IMR-90 (cell line): ENCODE measurements at regions not wholly inside any gene's neighbourhood (a gene's known extent, or its start where the extent isn't known, plus 50 kb on each side); places are given as distances from the start of the nearest gene placed in this dataset.

ENCODE experiments used
- ATAC-seq: fragments of 200-7000 bp; cut with Tn5 transposase; 2 replicates; pipeline ENCODE4 v1.9.1; 2020; ENCODE audit warnings: low read depth, mild to moderate bottlenecking, moderate library complexity
- BruUV-seq: library from RNA; stranded (reverse); fragments of 400-500 nt; replicated peaks from 2 replicates; lab custom pipeline; 2021; lab: Mats Ljungman, UMichigan
- CTCF ChIA-PET: fragments of 300-600 bp; formaldehyde crosslinking; extraction: SDS; loops from one replicate; lab custom pipeline; 2021; ENCODE audit warnings: antibody characterized with exemption; lab: Yijun Ruan, JAX
- POLR2A ChIA-PET: fragments of 300-600 bp; sonication (Branson Sonifier 250); formaldehyde crosslinking; loops from one replicate; lab custom pipeline; 2022; ENCODE audit warnings: antibody characterized with exemption; ENCODE audit not compliant: unreplicated experiment; lab: Charles Lee
- DNase-seq: peaks from one replicate; pipeline ENCODE4 v3.0.0; 2013
- H2AFZ ChIP-seq: replicated peaks from 2 replicates; pipeline ENCODE3; 2013; ENCODE audit warnings: low read length, mild to moderate bottlenecking; ENCODE audit not compliant: poor library complexity
- H2AK5ac ChIP-seq: 2 replicates; pipeline ENCODE4 v1.6.1; 2013; ENCODE audit warnings: low read depth, low read length, inconsistent platforms
- H2AK9ac ChIP-seq: replicated peaks from 2 replicates; pipeline ENCODE3; 2013; ENCODE audit warnings: mild to moderate bottlenecking, low read depth, low read length, moderate library complexity; ENCODE audit not compliant: poor library complexity
- H2BK120ac ChIP-seq: 2 replicates; pipeline ENCODE4 v1.6.1; 2013; ENCODE audit warnings: low read depth, low read length, inconsistent platforms
- H2BK15ac ChIP-seq: 3 replicates; pipeline ENCODE4 v1.6.1; 2013; ENCODE audit warnings: low read depth, low read length, inconsistent platforms
- H2BK20ac ChIP-seq: 2 replicates; pipeline ENCODE4 v1.6.1; 2013; ENCODE audit warnings: low read depth, mild to moderate bottlenecking, inconsistent platforms, low read length, moderate library complexity
- H2BK5ac ChIP-seq: 2 replicates; pipeline ENCODE4 v1.6.1; 2013; ENCODE audit warnings: mild to moderate bottlenecking, low read depth, low read length, inconsistent platforms; ENCODE audit not compliant: poor library complexity, severe bottlenecking
- H3K14ac ChIP-seq: replicated peaks from 2 replicates; pipeline ENCODE4 v1.6.1; 2013; ENCODE audit warnings: low read depth, low read length, inconsistent platforms
- H3K18ac ChIP-seq: 2 replicates; pipeline ENCODE4 v1.6.1; 2013; ENCODE audit warnings: low read depth, low read length, control low read depth
- H3K23ac ChIP-seq: 2 replicates; pipeline ENCODE4 v1.6.1; 2013; ENCODE audit warnings: low read depth, low read length, inconsistent platforms
- H3K27ac ChIP-seq: 2 replicates; pipeline ENCODE4 v1.5.1; 2013; ENCODE audit warnings: mild to moderate bottlenecking, control low read depth, low read length; ENCODE audit not compliant: insufficient read depth
- H3K27me3 ChIP-seq: 2 replicates; pipeline ENCODE4 v1.6.1; 2013; ENCODE audit warnings: low read length; ENCODE audit not compliant: control insufficient read depth, insufficient read depth
- H3K36me3 ChIP-seq: 2 replicates; pipeline ENCODE4 v1.6.1; 2013; ENCODE audit warnings: low read length, mixed read lengths; ENCODE audit not compliant: control insufficient read depth, insufficient read depth
- H3K4ac ChIP-seq: 2 replicates; pipeline ENCODE4 v1.6.1; 2013; ENCODE audit warnings: low read depth, low read length, inconsistent platforms
- H3K4me1 ChIP-seq: 2 replicates; pipeline ENCODE4 v1.6.1; 2013; ENCODE audit warnings: low read length, mixed read lengths; ENCODE audit not compliant: control insufficient read depth, insufficient read depth
- H3K4me2 ChIP-seq: 2 replicates; pipeline ENCODE4 v1.6.1; 2013; ENCODE audit warnings: low read depth, mild to moderate bottlenecking, control low read depth, low read length, moderate library complexity
- H3K4me3 ChIP-seq: 2 replicates; pipeline ENCODE4 v1.5.1; 2013; ENCODE audit warnings: low read depth, mild to moderate bottlenecking, control low read depth, low read length, moderate library complexity; ENCODE audit not compliant: insufficient read depth
- H3K56ac ChIP-seq: 2 replicates; pipeline ENCODE4 v1.6.1; 2013; ENCODE audit warnings: low read length, inconsistent platforms; ENCODE audit not compliant: insufficient read depth; ENCODE audit errors: extremely low read depth
- H3K79me1 ChIP-seq, 2 experiments: 2 replicates each; pipeline ENCODE4 v1.6.1; 2013; ENCODE audit warnings: low read length in 2 of 2, inconsistent platforms in 1 of 2, low read depth in 1 of 2
- H3K9ac ChIP-seq: 2 replicates; pipeline ENCODE4 v1.6.1; 2013; ENCODE audit warnings: low read depth, low read length, control low read depth
- H3K9me1 ChIP-seq: 2 replicates; pipeline ENCODE4 v1.6.1; 2013; ENCODE audit warnings: low read length, inconsistent platforms; ENCODE audit not compliant: insufficient read depth
- H3K9me3 ChIP-seq: 2 replicates; pipeline ENCODE4 v1.6.1; 2013; ENCODE audit warnings: low read length; ENCODE audit not compliant: control insufficient read depth, insufficient read depth
- H4K20me1 ChIP-seq: 2 replicates; pipeline ENCODE4 v1.6.1; 2013; ENCODE audit warnings: low read length, inconsistent platforms; ENCODE audit not compliant: insufficient read depth
- H4K5ac ChIP-seq: 2 replicates; pipeline ENCODE4 v1.6.1; 2013; ENCODE audit warnings: mild to moderate bottlenecking, low read depth, low read length, control low read depth
- H4K8ac ChIP-seq, 2 experiments: 2 replicates each; pipeline ENCODE4 v1.6.1; 2013; ENCODE audit warnings: low read depth in 2 of 2, low read length in 2 of 2, control low read depth in 1 of 2, inconsistent platforms in 1 of 2
- H4K91ac ChIP-seq: 2 replicates; pipeline ENCODE4 v1.6.1; 2013; ENCODE audit warnings: low read depth, low read length, inconsistent platforms; ENCODE audit not compliant: insufficient read depth
- BHLHE40 ChIP-seq: fragments of 150-350 bp; IDR thresholded peaks from 2 replicates; pipeline ENCODE4 v1.6.1; 2016; ENCODE audit warnings: mild to moderate bottlenecking, low read depth, low read length
- CEBPB ChIP-seq: IDR thresholded peaks from 2 replicates; pipeline ENCODE4 v1.6.1; 2012; ENCODE audit warnings: low read depth, low read length, improper control_type of control experiment
- ELK1 ChIP-seq: fragments of 150-350 bp; IDR thresholded peaks from 2 replicates; pipeline ENCODE4 v1.6.1; 2016; ENCODE audit warnings: low read depth, mild to moderate bottlenecking, low read length, moderate library complexity, borderline replicate concordance
- MAZ ChIP-seq: IDR thresholded peaks from 2 replicates; pipeline ENCODE4 v1.6.1; 2012; ENCODE audit warnings: low read depth, mild to moderate bottlenecking, low read length, improper control_type of control experiment, moderate library complexity, borderline replicate concordance
- NFE2L2 ChIP-seq: fragments of 150-350 bp; IDR thresholded peaks from 2 replicates; pipeline ENCODE4 v1.6.1; 2016; ENCODE audit warnings: low read depth, mild to moderate bottlenecking, low read length
- POLR2A ChIP-seq: IDR thresholded peaks from 2 replicates; pipeline ENCODE4 v1.6.1; 2012; ENCODE audit warnings: mild to moderate bottlenecking, low read depth, low read length
- RFX5 ChIP-seq: IDR thresholded peaks from 2 replicates; pipeline ENCODE4 v1.8.0; 2012; ENCODE audit warnings: low read depth, mild to moderate bottlenecking, low read length, moderate library complexity
- USF2 ChIP-seq: fragments of 150-350 bp; IDR thresholded peaks from 2 replicates; pipeline ENCODE4 v1.6.1; 2017; ENCODE audit warnings: mild to moderate bottlenecking, antibody characterized with exemption, low read length, low read depth
- WGBS, 2 experiments: methylation state at CpG; one replicate each; pipeline versions ENCODE4 v1.1.5 to v1.1.7; 2013; ENCODE audit warnings: missing lambda C conversion rate in 2 of 2; ENCODE audit not compliant: insufficient read length in 1 of 2; ENCODE audit errors: extremely low coverage in 2 of 2; 5-methylcytosine and 5-hydroxymethylcytosine counted together
- dilution Hi-C: fragments of 300-500 bp; cut with HindIII; formaldehyde crosslinking; loops from one replicate; pipeline ENCODE4 v1.14.3; 2018; ENCODE audit warnings: low sequenced_read_pairs; ENCODE audit not compliant: unreplicated experiment
- in situ Hi-C: fragments of 300-500 bp; cut with MboI; formaldehyde crosslinking; loops from 3 replicates; pipeline ENCODE4 v1.14.3; 2019; ENCODE audit warnings: low sequenced_read_pairs, inconsistent platforms, mixed read lengths
- intact Hi-C: fragments of 100-400 bp; cut with micrococcal nuclease; formaldehyde crosslinking; loops from 2 replicates; pipeline ENCODE4 v1.10.0; 2022

GRCh38 chr7:130922206-130923112, 188.5 kb upstream of the KLF14 start:
- H3K9me1 ChIP-seq, result peaks cover 37% of the 10 kb centered on the region
- peaks cover 12% of the 10 kb centered on the region; the same call in 1 of the 2 replicates for H4K20me1 ChIP-seq
- H3K14ac ChIP-seq, result peak overlapping the region; percentile 48
- in situ Hi-C loops, result no loop called here
- H3K36me3 ChIP-seq, result peaks cover 8% of the 10 kb centered on the region
- POLR2A ChIA-PET, result interaction anchor here (0.7 to 1.0 kb wide), 2 partner anchors 9 to 10 kb away, joined by 3 to 12 read pairs; no protein-coding TSS in a partner anchor
- CTCF ChIA-PET, result interaction anchor here (0.6 to 1.3 kb wide), 3 partner anchors 15 to 26 kb away, joined by 3 to 5 read pairs (median 3); no protein-coding TSS in a partner anchor
- peaks cover 39% of the 10 kb centered on the region for H3K4me1 ChIP-seq
- H2BK20ac ChIP-seq, result 0 out of 2 replicates have a peak overlapping the region, but pooled peaks have one; percentile 47
- H4K8ac ChIP-seq, result peak overlapping the region; percentile 46 to 77; a peak in 3 of 4 replicates
- peak overlapping the region; percentile 62 for H2AK5ac ChIP-seq
- ATAC-seq (no peak), DNase-seq (no peak)
- H2BK15ac ChIP-seq, result peak overlapping the region; percentile 75; the same call in 2 of the 3 replicates
- H4K91ac ChIP-seq, result peak overlapping the region; percentile 75
- H3K79me1 ChIP-seq, result peaks cover 15 to 66% of the 10 kb centered on the region in 2 experiments
- no peak for TF ChIP-seq RFX5
- no peak for TF ChIP-seq BHLHE40
- no peak for TF ChIP-seq POLR2A
- peak; percentile 52; the same call in 1 of the 2 replicates for TF ChIP-seq CEBPB
- no peak for TF ChIP-seq ELK1
- TF ChIP-seq USF2, result no peak
- no peak for TF ChIP-seq MAZ
- TF ChIP-seq NFE2L2, result no peak
- H3K27me3 ChIP-seq, result no peaks in the 10 kb centered on the region
- H3K9me3 ChIP-seq, result no peaks in the 10 kb centered on the region
- H2AFZ ChIP-seq, result no peak overlapping the region
- H3K23ac ChIP-seq, result peak overlapping the region; percentile 80
- peak overlapping the region; percentile 56 for H4K5ac ChIP-seq
- no peak overlapping the region for H2AK9ac ChIP-seq
- peak overlapping the region; percentile 57 for H3K9ac ChIP-seq
- dilution Hi-C loops, result no loop called here
- no peak overlapping the region for H3K4me3 ChIP-seq
- H2BK120ac ChIP-seq, result peak overlapping the region; percentile 54
- WGBS, 2 experiments, result no CpG with 5 or more reads among the region's 4 CpGs
- no TSS peak for BruUV-seq
- peak overlapping the region; percentile 86 for H3K4ac ChIP-seq
- H3K56ac ChIP-seq, result peak overlapping the region; percentile 45; the same call in 1 of the 2 replicates
- H3K4me2 ChIP-seq, result peak overlapping the region; percentile 32
- intact Hi-C loops, result no loop called here
- peak overlapping the region; percentile 70 for H2BK5ac ChIP-seq
- peak overlapping the region; percentile 81 for H3K27ac ChIP-seq
- peak overlapping the region; percentile 42 for H3K18ac ChIP-seq
